CD14-positive monocyte (primary cell): ENCODE measurements at regions not wholly inside any gene's neighbourhood (a gene's known extent, or its start where the extent isn't known, plus 50 kb on each side); places are given as distances from the start of the nearest gene placed in this dataset.

Source experiments
- DNase-seq, 3 donors: peaks; one replicate each; pipeline ENCODE4 v3.0.0-alpha.2; 2011 to 2022
- H2AFZ ChIP-seq: 2 replicates; pipeline ENCODE4 v1.6.0; 2012; ENCODE audit warnings: mild to moderate bottlenecking, low read depth, low read length, inconsistent platforms; ENCODE audit not compliant: insufficient read depth, poor library complexity, severe bottlenecking
- H3K27ac ChIP-seq, 2 donors: 1 replicate in 1 of 2; 2 replicates in 1 of 2; pipeline ENCODE4 v1.5.1; 2012 to 2013; ENCODE audit warnings: low read length in 2 of 2, control low read depth in 1 of 2, inconsistent platforms in 1 of 2, low read depth in 1 of 2, mild to moderate bottlenecking in 1 of 2
- H3K27me3 ChIP-seq, 2 donors: one replicate each; pipeline versions ENCODE4 v1.6.0 to v1.6.1; 2011 to 2013; ENCODE audit warnings: low read length in 2 of 2; ENCODE audit not compliant: control insufficient read depth in 2 of 2, insufficient read depth in 2 of 2
- H3K36me3 ChIP-seq, 2 donors: replicated peaks in 1 of 2; 1 replicate in 1 of 2; 2 replicates in 1 of 2; pipeline versions ENCODE4 v1.5.1 to v1.6.1; 2012 to 2013; ENCODE audit warnings: low read length in 2 of 2, control low read depth in 1 of 2, inconsistent platforms in 1 of 2, mild to moderate bottlenecking in 1 of 2; ENCODE audit not compliant: insufficient read depth in 2 of 2, control insufficient read depth in 1 of 2
- H3K4me1 ChIP-seq, 2 donors: 1 replicate in 1 of 2; 2 replicates in 1 of 2; pipeline versions ENCODE4 v1.5.1 to v1.6.1; 2012 to 2013; ENCODE audit warnings: low read length in 2 of 2, control low read depth in 1 of 2, inconsistent platforms in 1 of 2, mild to moderate bottlenecking in 1 of 2, moderate library complexity in 1 of 2; ENCODE audit not compliant: insufficient read depth in 2 of 2, control insufficient read depth in 1 of 2
- H3K4me2 ChIP-seq: replicated peaks from 2 replicates; pipeline ENCODE3; 2012; ENCODE audit warnings: low read length, moderate library complexity, mild to moderate bottlenecking; ENCODE audit not compliant: poor library complexity, severe bottlenecking; ENCODE audit errors: extremely low read depth
- H3K4me3 ChIP-seq, 3 experiments: fragments of 200-600 bp in 1 of 3; sonication (generic) in 1 of 3; replicated peaks in 1 of 3; 1 replicate in 2 of 3; 2 replicates in 1 of 3; pipeline ENCODE4 v1.5.1; 2011 to 2013; ENCODE audit warnings: low read length in 3 of 3, mild to moderate bottlenecking in 3 of 3, control low read depth in 2 of 3, low read depth in 2 of 3, inconsistent platforms in 1 of 3, moderate library complexity in 1 of 3
- H3K79me2 ChIP-seq: 2 replicates; pipeline ENCODE4 v1.6.0; 2012; ENCODE audit warnings: mild to moderate bottlenecking, control low read depth, inconsistent platforms, low read length, moderate library complexity; ENCODE audit not compliant: insufficient read depth
- H3K9ac ChIP-seq: 2 replicates; pipeline ENCODE4 v1.6.0; 2017; ENCODE audit warnings: low read length, mild to moderate bottlenecking; ENCODE audit not compliant: insufficient read depth, poor library complexity, severe bottlenecking
- H3K9me3 ChIP-seq, 2 donors: replicated peaks in 1 of 2; 1 replicate in 1 of 2; 2 replicates in 1 of 2; pipeline versions ENCODE4 v1.5.1 to v1.6.1; 2012 to 2013; ENCODE audit warnings: low read length in 2 of 2, control low read depth in 1 of 2; ENCODE audit not compliant: control insufficient read depth in 1 of 2, insufficient read depth in 1 of 2
- H4K20me1 ChIP-seq: 2 replicates; pipeline ENCODE4 v1.6.0; 2012; ENCODE audit warnings: mild to moderate bottlenecking, low read length, control low read depth, moderate library complexity; ENCODE audit not compliant: insufficient read depth
- H3K27ac Mint-ChIP-seq, 7 donors: one replicate each; pipeline ENCODE4 v1.8.0; 2020; ENCODE audit warnings: mild to moderate bottlenecking in 7 of 7, mixed read lengths in 7 of 7, moderate library complexity in 6 of 7, inconsistent platforms in 2 of 7
- H3K27me3 Mint-ChIP-seq, 3 donors: one replicate each; pipeline ENCODE4 v1.8.0; 2021 to 2022; ENCODE audit warnings: low read depth in 3 of 3, mild to moderate bottlenecking in 3 of 3, mixed read lengths in 3 of 3, moderate library complexity in 3 of 3, inconsistent platforms in 1 of 3
- H3K36me3 Mint-ChIP-seq, 2 donors: one replicate each; pipeline ENCODE4 v1.8.0; 2020; ENCODE audit warnings: mixed read lengths in 2 of 2, inconsistent platforms in 1 of 2, mild to moderate bottlenecking in 1 of 2
- H3K4me1 Mint-ChIP-seq: one replicate; pipeline ENCODE4 v1.8.0; 2020; ENCODE audit warnings: mild to moderate bottlenecking, mixed read lengths
- H3K4me3 Mint-ChIP-seq, 2 donors: one replicate each; pipeline ENCODE4 v1.8.0; 2020; ENCODE audit warnings: mild to moderate bottlenecking in 2 of 2, mixed read lengths in 2 of 2, moderate library complexity in 1 of 2
- H3K9me3 Mint-ChIP-seq, 7 donors: one replicate each; pipeline ENCODE4 v1.8.0; 2020 to 2022; ENCODE audit warnings: mixed read lengths in 7 of 7, mild to moderate bottlenecking in 6 of 7, moderate library complexity in 6 of 7, inconsistent platforms in 2 of 7
- CTCF ChIP-seq: fragments of 200-600 bp; IDR thresholded peaks from one replicate; pipeline ENCODE4 v1.8.0; 2022; ENCODE audit warnings: antibody characterized with exemption, mild to moderate bottlenecking
- intact Hi-C, 2 donors: fragments of 100-400 bp; cut with micrococcal nuclease; formaldehyde crosslinking; loops; one replicate each; pipeline versions ENCODE4 v1.15.0 to v1.15.1; 2023

DNA sequence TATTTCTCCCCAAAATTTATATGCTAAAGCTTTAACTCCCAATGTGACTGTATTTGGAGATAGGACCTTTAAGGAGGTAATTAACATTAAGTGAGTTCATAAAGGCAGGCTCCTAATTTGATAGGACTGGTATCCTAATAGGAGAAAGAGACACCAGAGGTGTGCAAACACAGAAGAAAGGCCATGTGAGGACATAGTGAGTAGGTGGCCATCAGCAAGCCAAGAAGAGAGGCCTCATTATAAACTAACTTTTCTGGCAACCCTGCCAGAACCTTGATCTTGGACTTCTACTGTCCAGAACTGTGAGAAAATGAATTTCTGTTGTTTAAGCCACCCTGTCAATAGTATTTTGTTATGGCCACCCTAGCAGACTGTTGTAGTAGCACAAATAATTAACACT is 177.9 kb upstream of the FUT9 start:
- peaks cover 0 to 3% (median 0%) of the 10 kb centered on the region in 7 donors for H3K9me3 Mint-ChIP-seq
- no peak overlapping the region for H3K27ac ChIP-seq
- H3K27ac Mint-ChIP-seq = no peak overlapping the region
- H3K9me3 ChIP-seq = no peaks in the 10 kb centered on the region
- H3K4me3 Mint-ChIP-seq = no peak overlapping the region
- intact Hi-C loops = no loop called here
- H3K27me3 Mint-ChIP-seq = peaks cover 0 to 1% (median 0%) of the 10 kb centered on the region in 3 donors
- TF ChIP-seq CTCF = no peak
- no peak overlapping the region for H2AFZ ChIP-seq
- H3K79me2 ChIP-seq = no peaks in the 10 kb centered on the region
- H3K36me3 ChIP-seq = no peaks in the 10 kb centered on the region
- no peak overlapping the region for H3K4me3 ChIP-seq
- no peak for DNase-seq
- no peaks in the 10 kb centered on the region for H4K20me1 ChIP-seq
- H3K4me2 ChIP-seq = no peak overlapping the region
- no peaks in the 10 kb centered on the region for H3K4me1 ChIP-seq
- H3K36me3 Mint-ChIP-seq = no peaks in the 10 kb centered on the region
- no peaks in the 10 kb centered on the region for H3K27me3 ChIP-seq
- H3K4me1 Mint-ChIP-seq = no peaks in the 10 kb centered on the region
- H3K9ac ChIP-seq = no peak overlapping the region

GRCh38 chr6:95841560-95841959 is 174.2 kb upstream of the FUT9 start:
- no peaks in the 10 kb centered on the region for H3K79me2 ChIP-seq

More at GRCh38 chr6:95841560-95841959, 174.2 kb upstream of the FUT9 start:
- H3K9me3 Mint-ChIP-seq = peaks cover 0 to 3% (median 0%) of the 10 kb centered on the region in 7 donors
- H3K4me3 Mint-ChIP-seq = no peak overlapping the region
- Histone ChIP-seq H3K27ac (no peak overlapping the region), H3K36me3 (no peaks in the 10 kb centered on the region), H3K4me1 (no peaks in the 10 kb centered on the region), H3K4me3 (no peak overlapping the region), H3K4me2 (no peak overlapping the region), H2AFZ (no peak overlapping the region), H3K27me3 (no peaks in the 10 kb centered on the region), H4K20me1 (no peaks in the 10 kb centered on the region), H3K9me3 (no peaks in the 10 kb centered on the region), H3K9ac (no peak overlapping the region)
- no peaks in the 10 kb centered on the region for H3K27me3 Mint-ChIP-seq
- no peak for TF ChIP-seq CTCF
- H3K36me3 Mint-ChIP-seq = no peaks in the 10 kb centered on the region
- H3K27ac Mint-ChIP-seq = no peak overlapping the region
- H3K4me1 Mint-ChIP-seq = no peaks in the 10 kb centered on the region
- DNase-seq = no peak
- intact Hi-C loops = no loop called here
